ENCODE measurements at regions not wholly inside any gene's neighbourhood (a gene's known extent, or its start where the extent isn't known, plus 50 kb on each side); places are given as distances from the start of the nearest gene placed in this dataset.

DNA sequence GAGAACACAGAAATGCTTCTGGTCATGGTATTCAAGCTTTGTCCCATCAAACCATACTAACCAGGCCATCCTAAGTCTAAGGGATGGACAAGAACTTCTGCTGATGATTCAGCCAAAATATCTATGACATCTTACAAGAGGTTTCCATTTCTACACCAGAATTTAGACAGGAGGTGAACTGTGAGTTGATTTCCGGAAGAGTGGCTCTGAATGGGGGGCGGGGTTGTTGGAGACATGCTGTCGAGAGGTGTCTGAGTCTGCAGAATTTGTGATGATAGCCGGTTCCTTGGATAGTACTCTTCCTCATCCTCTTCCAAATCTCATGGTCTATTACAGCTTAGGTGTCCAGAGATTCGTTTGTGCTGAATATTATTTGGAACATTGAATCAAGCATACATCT is 408.7 kb upstream of the TCF4 start (continued):
- TF ChIP-seq ATF2 (tag by site-specific recombination; IDR thresholded peaks at IDR 0.05; ENCODE audit: low read depth) = no peak

- no peaks in the 10 kb centered on the region for H3K4me1 ChIP-seq (ENCODE audit: control insufficient read depth, insufficient read depth, low read length)
- H3K36me3 ChIP-seq (ENCODE audit: control insufficient read depth in 2 of 2, insufficient read depth in 1 of 2, low read length in 2 of 2) = no peaks in the 10 kb centered on the region
- CTCF ChIA-PET = no interaction called here
- H3K9me3 ChIP-seq (ENCODE audit: control insufficient read depth, insufficient read depth, low read depth, low read length) = no peaks in the 10 kb centered on the region; the same call in 1 of the 2 replicates
- no peak overlapping the region for H3K4me3 ChIP-seq (ENCODE audit: low read depth, low read length)
- no peak overlapping the region for H3K27ac ChIP-seq (ENCODE audit: extremely low read depth, low read depth, low read length)
- POLR2A ChIA-PET = no interaction called here
- TF ChIP-seq ZNF423 (tag by site-specific recombination; IDR thresholded peaks at IDR 0.05) = no peak
- TF ChIP-seq, protein P1, sequence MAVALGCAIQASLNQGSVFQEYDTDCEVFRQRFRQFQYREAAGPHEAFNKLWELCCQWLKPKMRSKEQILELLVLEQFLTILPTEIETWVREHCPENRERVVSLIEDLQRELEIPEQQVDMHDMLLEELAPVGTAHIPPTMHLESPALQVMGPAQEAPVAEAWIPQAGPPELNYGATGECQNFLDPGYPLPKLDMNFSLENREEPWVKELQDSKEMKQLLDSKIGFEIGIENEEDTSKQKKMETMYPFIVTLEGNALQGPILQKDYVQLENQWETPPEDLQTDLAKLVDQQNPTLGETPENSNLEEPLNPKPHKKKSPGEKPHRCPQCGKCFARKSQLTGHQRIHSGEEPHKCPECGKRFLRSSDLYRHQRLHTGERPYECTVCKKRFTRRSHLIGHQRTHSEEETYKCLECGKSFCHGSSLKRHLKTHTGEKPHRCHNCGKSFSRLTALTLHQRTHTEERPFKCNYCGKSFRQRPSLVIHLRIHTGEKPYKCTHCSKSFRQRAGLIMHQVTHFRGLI (tag by site-specific recombination; IDR thresholded peaks at IDR 0.05) = no peak
- TF ChIP-seq KLF17 (tag by site-specific recombination; IDR thresholded peaks at IDR 0.05) = no peak
- TF ChIP-seq, protein P2, sequence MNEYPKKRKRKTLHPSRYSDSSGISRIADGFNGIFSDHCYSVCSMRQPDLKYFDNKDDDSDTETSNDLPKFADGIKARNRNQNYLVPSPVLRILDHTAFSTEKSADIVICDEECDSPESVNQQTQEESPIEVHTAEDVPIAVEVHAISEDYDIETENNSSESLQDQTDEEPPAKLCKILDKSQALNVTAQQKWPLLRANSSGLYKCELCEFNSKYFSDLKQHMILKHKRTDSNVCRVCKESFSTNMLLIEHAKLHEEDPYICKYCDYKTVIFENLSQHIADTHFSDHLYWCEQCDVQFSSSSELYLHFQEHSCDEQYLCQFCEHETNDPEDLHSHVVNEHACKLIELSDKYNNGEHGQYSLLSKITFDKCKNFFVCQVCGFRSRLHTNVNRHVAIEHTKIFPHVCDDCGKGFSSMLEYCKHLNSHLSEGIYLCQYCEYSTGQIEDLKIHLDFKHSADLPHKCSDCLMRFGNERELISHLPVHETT (tag by site-specific recombination; IDR thresholded peaks at IDR 0.05) = no peak
- no peak for TF ChIP-seq KLF7 (tag by site-specific recombination; IDR thresholded peaks at IDR 0.05; ENCODE audit: borderline replicate concordance)
- TF ChIP-seq ZNF184 (tag by site-specific recombination; IDR thresholded peaks at IDR 0.05) = no peak
Observed at GRCh38 chr18:55990186-55990585, 402.2 kb upstream of the TCF4 start.

GRCh38 chr18:55988537-55988936 is 400.5 kb upstream of the TCF4 start:
- ChIA-PET CTCF (no interaction called here), POLR2A (no interaction called here)
- no peak for TF ChIP-seq EGR2 (tag by site-specific recombination; IDR thresholded peaks at IDR 0.05; ENCODE audit: low read depth)
- TF ChIP-seq, protein P3, sequence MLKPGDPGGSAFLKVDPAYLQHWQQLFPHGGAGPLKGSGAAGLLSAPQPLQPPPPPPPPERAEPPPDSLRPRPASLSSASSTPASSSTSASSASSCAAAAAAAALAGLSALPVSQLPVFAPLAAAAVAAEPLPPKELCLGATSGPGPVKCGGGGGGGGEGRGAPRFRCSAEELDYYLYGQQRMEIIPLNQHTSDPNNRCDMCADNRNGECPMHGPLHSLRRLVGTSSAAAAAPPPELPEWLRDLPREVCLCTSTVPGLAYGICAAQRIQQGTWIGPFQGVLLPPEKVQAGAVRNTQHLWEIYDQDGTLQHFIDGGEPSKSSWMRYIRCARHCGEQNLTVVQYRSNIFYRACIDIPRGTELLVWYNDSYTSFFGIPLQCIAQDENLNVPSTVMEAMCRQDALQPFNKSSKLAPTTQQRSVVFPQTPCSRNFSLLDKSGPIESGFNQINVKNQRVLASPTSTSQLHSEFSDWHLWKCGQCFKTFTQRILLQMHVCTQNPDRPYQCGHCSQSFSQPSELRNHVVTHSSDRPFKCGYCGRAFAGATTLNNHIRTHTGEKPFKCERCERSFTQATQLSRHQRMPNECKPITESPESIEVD (tag by site-specific recombination; IDR thresholded peaks at IDR 0.05) = no peak
- TF ChIP-seq ZBTB26 (tag by site-specific recombination; optimal IDR thresholded peaks at IDR 0.05) = no peak
- TF ChIP-seq KLF16 (tag by site-specific recombination; IDR thresholded peaks at IDR 0.05) = no peak
- no peak for TF ChIP-seq ZNF658 (tag by site-specific recombination; IDR thresholded peaks at IDR 0.05)
- TF ChIP-seq ZNF830 (tag by site-specific recombination; IDR thresholded peaks at IDR 0.05; ENCODE audit: low read depth) = no peak
- no peak for TF ChIP-seq ZBTB11 (tag by site-specific recombination; conservative IDR thresholded peaks at IDR 0.05; ENCODE audit: low read depth)
- no peak for TF ChIP-seq ZNF629 (tag by site-specific recombination; IDR thresholded peaks at IDR 0.05)
- TF ChIP-seq KLF7 (tag by site-specific recombination; IDR thresholded peaks at IDR 0.05; ENCODE audit: borderline replicate concordance) = no peak
- no peak for TF ChIP-seq SP3 (tag by site-specific recombination; IDR thresholded peaks at IDR 0.05)
- TF ChIP-seq ZNF776 (tag by site-specific recombination; IDR thresholded peaks at IDR 0.05; ENCODE audit: borderline replicate concordance) = no peak
- TF ChIP-seq, protein P4, sequence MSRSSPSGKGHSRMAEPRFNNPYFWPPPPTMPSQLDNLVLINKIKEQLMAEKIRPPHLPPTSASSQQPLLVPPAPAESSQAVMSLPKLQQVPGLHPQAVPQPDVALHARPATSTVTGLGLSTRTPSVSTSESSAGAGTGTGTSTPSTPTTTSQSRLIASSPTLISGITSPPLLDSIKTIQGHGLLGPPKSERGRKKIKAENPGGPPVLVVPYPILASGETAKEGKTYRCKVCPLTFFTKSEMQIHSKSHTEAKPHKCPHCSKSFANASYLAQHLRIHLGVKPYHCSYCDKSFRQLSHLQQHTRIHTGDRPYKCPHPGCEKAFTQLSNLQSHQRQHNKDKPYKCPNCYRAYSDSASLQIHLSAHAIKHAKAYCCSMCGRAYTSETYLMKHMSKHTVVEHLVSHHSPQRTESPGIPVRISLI (tag by site-specific recombination; IDR thresholded peaks at IDR 0.05) = no peak
- TF ChIP-seq MEIS1 (CRISPR knock-in tag; IDR thresholded peaks at IDR 0.05; ENCODE audit: borderline replicate concordance) = no peak
- H3K36me3 ChIP-seq (ENCODE audit: control insufficient read depth in 2 of 2, insufficient read depth in 1 of 2, low read length in 2 of 2) = no peaks in the 10 kb centered on the region
- H3K9me3 ChIP-seq (ENCODE audit: control insufficient read depth, insufficient read depth, low read depth, low read length) = no peaks in the 10 kb centered on the region; the same call in 1 of the 2 replicates
- H3K27ac ChIP-seq (ENCODE audit: extremely low read depth, low read depth, low read length) = no peak overlapping the region
- no peak overlapping the region for H3K4me3 ChIP-seq (ENCODE audit: low read depth, low read length)
- no peaks in the 10 kb centered on the region for H3K4me1 ChIP-seq (ENCODE audit: control insufficient read depth, insufficient read depth, low read length)
